OCI-LY3 (cell line): ENCODE measurements at regions not wholly inside any gene's neighbourhood (a gene's known extent, or its start where the extent isn't known, plus 50 kb on each side); places are given as distances from the start of the nearest gene placed in this dataset.

Experiments used
- H2AFZ ChIP-seq: fragments of 200-600, 300-600 bp; shearing (Covaris generic); 2 replicates; pipeline ENCODE4 v1.6.0; 2014; ENCODE audit warnings: antibody characterized with exemption, low read depth, low read length
- H3K27ac ChIP-seq: fragments of 200-600, 300-600 bp; sonication (generic); 2 replicates; pipeline ENCODE4 v1.5.1; 2014; ENCODE audit warnings: mild to moderate bottlenecking, low read length, moderate library complexity, mixed read lengths
- H3K27me3 ChIP-seq: fragments of 200-600, 300-600 bp; sonication (generic); 2 replicates; pipeline ENCODE4 v1.6.1; 2014; ENCODE audit warnings: low read depth, low read length, mixed read lengths
- H3K36me3 ChIP-seq: fragments of 200-600, 300-600 bp; sonication (generic); replicated peaks from 2 replicates; pipeline ENCODE3; 2014; ENCODE audit warnings: low read depth, low read length, mixed read lengths
- H3K4me1 ChIP-seq: fragments of 300-600, 200-600 bp; sonication (generic); 2 replicates; pipeline ENCODE4 v1.6.1; 2014; ENCODE audit warnings: low read length, mixed read lengths
- H3K4me2 ChIP-seq: fragments of 200-600, 300-600 bp; sonication (generic); 2 replicates; pipeline ENCODE4 v1.6.1; 2014; ENCODE audit warnings: low read length, mixed read lengths
- H3K4me3 ChIP-seq: fragments of 300-600, 200-600 bp; sonication (generic); 2 replicates; pipeline ENCODE4 v1.5.1; 2014; ENCODE audit warnings: antibody characterized with exemption, mild to moderate bottlenecking, low read length, moderate library complexity
- H3K79me2 ChIP-seq: fragments of 300-600, 200-600 bp; shearing (Covaris generic); 2 replicates; pipeline ENCODE4 v1.6.1; 2014; ENCODE audit warnings: mild to moderate bottlenecking, low read length, mixed read lengths
- H3K9ac ChIP-seq: fragments of 300-600, 200-600 bp; shearing (Covaris generic); 2 replicates; pipeline ENCODE4 v1.6.0; 2014; ENCODE audit warnings: mild to moderate bottlenecking, low read length, moderate library complexity
- H3K9me3 ChIP-seq: fragments of 200-600, 300-600 bp; shearing (Covaris generic); 2 replicates; pipeline ENCODE4 v1.6.1; 2014; ENCODE audit warnings: low read length, mixed read lengths; ENCODE audit not compliant: insufficient read depth
- H4K20me1 ChIP-seq: fragments of 200-600, 300-600 bp; sonication (generic); 2 replicates; pipeline ENCODE4 v1.6.1; 2016; ENCODE audit warnings: low read length, mixed read lengths; ENCODE audit not compliant: insufficient read depth
- EZH2phosphoT487 ChIP-seq: fragments of 200-600 bp; shearing (Covaris generic); IDR thresholded peaks from 2 replicates; pipeline ENCODE4 v1.6.1; 2018; ENCODE audit warnings: antibody characterized with exemption, mixed run types, low read depth
- TF ChIP-seq, protein P1 (sequence below): fragments of 200-600, 300-600 bp; sonication (generic); IDR thresholded peaks from 2 replicates; pipeline ENCODE4 v1.5.1; 2014; ENCODE audit warnings: antibody characterized with exemption, low read length, low read depth

DNA sequence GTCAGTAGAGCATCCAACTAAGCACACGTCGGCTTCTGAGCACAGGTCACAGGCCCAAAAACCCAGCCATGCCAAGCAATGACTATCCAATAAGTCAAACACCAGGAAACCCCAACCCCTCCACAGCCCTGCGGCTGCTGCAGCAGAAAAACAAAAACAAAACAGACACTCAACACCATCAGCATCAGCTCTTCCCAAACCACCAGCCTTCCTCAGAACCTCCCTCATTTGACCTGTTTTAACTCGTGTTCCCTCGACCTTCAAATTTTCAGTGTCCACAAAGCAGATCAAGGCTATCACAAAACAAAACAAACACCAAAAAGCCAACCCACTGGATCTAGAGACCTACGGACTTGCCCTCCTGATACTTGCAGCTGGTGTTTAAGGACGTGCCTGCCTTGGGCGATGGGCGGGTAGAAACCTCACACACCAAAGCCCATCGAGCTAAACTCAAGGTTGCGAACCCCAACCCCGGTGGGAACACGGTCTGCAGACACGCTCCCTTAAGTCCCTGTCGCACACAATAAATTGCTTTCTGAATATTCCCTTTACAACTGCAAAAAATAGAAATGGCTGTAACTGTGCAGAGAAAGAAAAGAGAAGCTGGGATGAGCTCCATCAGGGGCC lies 247.1 kb upstream of the ANKRD55 start:
- H2AFZ ChIP-seq, result peak overlapping the region; percentile 46; the same call in 1 of the 2 replicates

GRCh38 chr5:56479696-56480077 lies 246.6 kb upstream of the ANKRD55 start:
- H3K4me2 ChIP-seq, result peak overlapping the region; percentile 83
- no peak overlapping the region for H2AFZ ChIP-seq
- no peaks in the 10 kb centered on the region for H4K20me1 ChIP-seq
- H3K36me3 ChIP-seq, result no peaks in the 10 kb centered on the region
- no peak for TF ChIP-seq EZH2phosphoT487
- TF ChIP-seq, protein P1, sequence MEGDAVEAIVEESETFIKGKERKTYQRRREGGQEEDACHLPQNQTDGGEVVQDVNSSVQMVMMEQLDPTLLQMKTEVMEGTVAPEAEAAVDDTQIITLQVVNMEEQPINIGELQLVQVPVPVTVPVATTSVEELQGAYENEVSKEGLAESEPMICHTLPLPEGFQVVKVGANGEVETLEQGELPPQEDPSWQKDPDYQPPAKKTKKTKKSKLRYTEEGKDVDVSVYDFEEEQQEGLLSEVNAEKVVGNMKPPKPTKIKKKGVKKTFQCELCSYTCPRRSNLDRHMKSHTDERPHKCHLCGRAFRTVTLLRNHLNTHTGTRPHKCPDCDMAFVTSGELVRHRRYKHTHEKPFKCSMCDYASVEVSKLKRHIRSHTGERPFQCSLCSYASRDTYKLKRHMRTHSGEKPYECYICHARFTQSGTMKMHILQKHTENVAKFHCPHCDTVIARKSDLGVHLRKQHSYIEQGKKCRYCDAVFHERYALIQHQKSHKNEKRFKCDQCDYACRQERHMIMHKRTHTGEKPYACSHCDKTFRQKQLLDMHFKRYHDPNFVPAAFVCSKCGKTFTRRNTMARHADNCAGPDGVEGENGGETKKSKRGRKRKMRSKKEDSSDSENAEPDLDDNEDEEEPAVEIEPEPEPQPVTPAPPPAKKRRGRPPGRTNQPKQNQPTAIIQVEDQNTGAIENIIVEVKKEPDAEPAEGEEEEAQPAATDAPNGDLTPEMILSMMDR, result no peak
- peak overlapping the region; percentile 87 for H3K4me3 ChIP-seq
- H3K79me2 ChIP-seq, result no peaks in the 10 kb centered on the region
- no peaks in the 10 kb centered on the region for H3K9me3 ChIP-seq
- H3K27me3 ChIP-seq, result no peaks in the 10 kb centered on the region
- H3K27ac ChIP-seq, result peak overlapping the region; percentile 70
- peaks cover 55% of the 10 kb centered on the region for H3K4me1 ChIP-seq
- H3K9ac ChIP-seq, result peak overlapping the region; percentile 74

More for the DNA sequence above, 247.1 kb upstream of the ANKRD55 start:
- peak overlapping the region; percentile 74 for H3K9ac ChIP-seq
- peak overlapping the region; percentile 87 for H3K4me3 ChIP-seq
- TF ChIP-seq, protein P1, result no peak
- no peak for TF ChIP-seq EZH2phosphoT487
- H3K4me1 ChIP-seq, result peaks cover 55% of the 10 kb centered on the region
- H3K27me3 ChIP-seq, result no peaks in the 10 kb centered on the region
- no peaks in the 10 kb centered on the region for H3K9me3 ChIP-seq
- peak overlapping the region; percentile 83 for H3K4me2 ChIP-seq
- H3K27ac ChIP-seq, result peak overlapping the region; percentile 70
- H3K79me2 ChIP-seq, result no peaks in the 10 kb centered on the region
- no peaks in the 10 kb centered on the region for H3K36me3 ChIP-seq
- no peaks in the 10 kb centered on the region for H4K20me1 ChIP-seq

DNA sequence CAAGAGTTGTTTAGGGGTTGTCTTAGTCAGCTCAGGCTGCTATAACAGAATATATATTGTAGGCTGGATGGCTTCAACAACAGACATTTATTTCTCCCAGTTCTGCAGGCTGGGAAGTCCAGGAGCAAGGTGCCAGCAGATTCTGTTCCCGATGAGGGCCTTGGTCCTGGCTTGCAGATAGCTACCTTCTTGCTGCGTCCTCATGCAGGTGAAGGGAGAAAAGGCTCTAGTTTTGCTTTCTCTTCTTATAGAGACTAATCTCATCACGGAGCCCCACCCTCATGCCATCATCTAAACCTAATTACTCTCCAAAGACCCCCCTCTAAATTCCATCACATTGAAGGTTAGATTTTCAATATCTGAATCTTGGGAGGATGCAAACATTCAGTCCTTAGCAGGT lies 246.0 kb upstream of the ANKRD55 start:
- no peaks in the 10 kb centered on the region for H3K36me3 ChIP-seq
- peak overlapping the region; percentile 87 for H3K4me3 ChIP-seq
- no peak for TF ChIP-seq EZH2phosphoT487
- TF ChIP-seq, protein P1, result no peak
- H3K9ac ChIP-seq, result peak overlapping the region; percentile 74; the same call in 1 of the 2 replicates
- H3K27ac ChIP-seq, result peak overlapping the region; percentile 70; the same call in 1 of the 2 replicates
- no peaks in the 10 kb centered on the region for H3K27me3 ChIP-seq
- H3K9me3 ChIP-seq, result no peaks in the 10 kb centered on the region
- H3K4me2 ChIP-seq, result peak overlapping the region; percentile 83
- peaks cover 55% of the 10 kb centered on the region for H3K4me1 ChIP-seq
- H2AFZ ChIP-seq, result no peak overlapping the region
- no peaks in the 10 kb centered on the region for H4K20me1 ChIP-seq
- no peaks in the 10 kb centered on the region for H3K79me2 ChIP-seq

GRCh38 chr5:56478062-56478461 lies 244.9 kb upstream of the ANKRD55 start:
- no peaks in the 10 kb centered on the region for H4K20me1 ChIP-seq
- TF ChIP-seq, protein P1, result no peak
- no peak for TF ChIP-seq EZH2phosphoT487
- no peaks in the 10 kb centered on the region for H3K27me3 ChIP-seq
- H3K4me1 ChIP-seq, result peaks cover 54% of the 10 kb centered on the region
- no peak overlapping the region for H2AFZ ChIP-seq
- no peaks in the 10 kb centered on the region for H3K79me2 ChIP-seq
- H3K4me2 ChIP-seq, result peak overlapping the region; percentile 67
- no peak overlapping the region for H3K27ac ChIP-seq
- H3K4me3 ChIP-seq, result no peak overlapping the region
- H3K36me3 ChIP-seq, result no peaks in the 10 kb centered on the region
- no peaks in the 10 kb centered on the region for H3K9me3 ChIP-seq
- no peak overlapping the region for H3K9ac ChIP-seq
